ENCODE measurements at regions not wholly inside any gene's neighbourhood (a gene's known extent, or its start where the extent isn't known, plus 50 kb on each side); places are given as distances from the start of the nearest gene placed in this dataset.
A peak's percentile ranks its signal among the peaks of the same experiment; 100 is the strongest.

DNA sequence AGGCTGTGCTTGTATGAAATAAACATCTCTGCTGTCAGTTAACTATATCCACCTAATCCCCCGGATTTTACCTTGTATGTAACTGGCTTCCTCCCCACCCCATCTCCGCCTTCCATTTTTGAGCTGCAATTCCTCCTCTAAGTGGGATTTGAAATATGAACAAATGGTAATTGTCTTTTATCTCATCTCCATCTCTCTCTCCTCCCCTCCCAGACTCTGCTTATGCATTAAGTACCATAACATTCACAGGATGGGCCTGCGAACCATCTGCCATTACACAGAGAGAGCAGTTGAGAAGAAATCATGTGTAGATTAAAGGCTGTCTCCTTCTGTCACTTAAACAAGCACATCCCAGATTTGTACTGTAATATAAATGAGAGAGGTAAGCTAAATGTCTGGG is 1169.9 kb downstream of the TYW1 start:
- Histone ChIP-seq H3K4me2 (no peak overlapping the region), H3K9ac (no peak overlapping the region), H3K4me1 (ENCODE audit: low read depth, poor library complexity, severe bottlenecking) (no peaks in the 10 kb centered on the region), H3K27ac (no peak overlapping the region), H3K36me3 (ENCODE audit: insufficient read depth) (no peaks in the 10 kb centered on the region), H3K4me3 (IDR thresholded peaks at IDR 0.05; ENCODE audit: insufficient read depth, low read depth, low read length) (no peak overlapping the region), H4K20me1 (ENCODE audit: insufficient read depth) (no peaks in the 10 kb centered on the region), H3K79me2 (ENCODE audit: insufficient read depth, low read depth) (no peaks in the 10 kb centered on the region), H2AFZ (ENCODE audit: low read depth) (no peak overlapping the region), H3K27me3 (ENCODE audit: insufficient read depth, low read depth) (no peaks in the 10 kb centered on the region)
- TF ChIP-seq CTCF (conservative IDR thresholded peaks at IDR 0.05; ENCODE audit: low read depth, low read length), result no peak

DNA sequence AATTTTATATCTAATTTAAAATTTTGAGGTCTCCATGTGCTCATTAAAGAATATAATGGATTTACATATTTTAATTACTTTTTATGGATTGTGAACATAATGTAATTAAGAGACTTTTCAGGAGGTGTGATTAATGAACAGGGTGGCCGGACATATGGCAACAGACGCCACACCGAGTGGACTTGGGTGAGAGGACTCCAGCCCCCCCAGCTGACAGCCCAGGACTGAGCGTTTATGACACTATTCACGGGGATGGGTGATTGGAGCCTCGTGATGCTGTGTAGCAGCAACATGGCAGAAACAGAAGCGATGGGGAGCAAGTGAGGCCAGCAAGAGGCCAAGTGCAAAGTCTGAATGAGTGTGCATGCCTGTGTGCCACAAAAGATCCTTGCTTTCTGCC is 1176.9 kb downstream of the TYW1 start:
- Histone ChIP-seq H3K9ac (no peak overlapping the region), H3K27me3 (ENCODE audit: insufficient read depth, low read depth) (no peaks in the 10 kb centered on the region), H3K27ac (no peak overlapping the region), H3K36me3 (ENCODE audit: insufficient read depth) (no peaks in the 10 kb centered on the region), H3K4me2 (no peak overlapping the region), H3K4me3 (IDR thresholded peaks at IDR 0.05; ENCODE audit: insufficient read depth, low read depth, low read length) (no peak overlapping the region), H3K79me2 (ENCODE audit: insufficient read depth, low read depth) (no peaks in the 10 kb centered on the region), H3K4me1 (ENCODE audit: low read depth, poor library complexity, severe bottlenecking) (no peaks in the 10 kb centered on the region), H4K20me1 (ENCODE audit: insufficient read depth) (no peaks in the 10 kb centered on the region), H2AFZ (ENCODE audit: low read depth) (no peak overlapping the region)
- TF ChIP-seq CTCF (conservative IDR thresholded peaks at IDR 0.05; ENCODE audit: low read depth, low read length), result no peak

GRCh38 chr7:68176974-68177373 is 1180.3 kb downstream of the TYW1 start:
- Histone ChIP-seq H3K9ac (no peak overlapping the region), H4K20me1 (ENCODE audit: insufficient read depth) (no peaks in the 10 kb centered on the region), H3K79me2 (ENCODE audit: insufficient read depth, low read depth) (no peaks in the 10 kb centered on the region), H3K4me3 (IDR thresholded peaks at IDR 0.05; ENCODE audit: insufficient read depth, low read depth, low read length) (no peak overlapping the region), H3K27me3 (ENCODE audit: insufficient read depth, low read depth) (no peaks in the 10 kb centered on the region), H3K4me1 (ENCODE audit: low read depth, poor library complexity, severe bottlenecking) (no peaks in the 10 kb centered on the region), H3K36me3 (ENCODE audit: insufficient read depth) (no peaks in the 10 kb centered on the region), H3K27ac (no peak overlapping the region), H2AFZ (ENCODE audit: low read depth) (no peak overlapping the region), H3K4me2 (no peak overlapping the region)
- peak; percentile 84 for TF ChIP-seq CTCF (conservative IDR thresholded peaks at IDR 0.05; ENCODE audit: low read depth, low read length)

DNA sequence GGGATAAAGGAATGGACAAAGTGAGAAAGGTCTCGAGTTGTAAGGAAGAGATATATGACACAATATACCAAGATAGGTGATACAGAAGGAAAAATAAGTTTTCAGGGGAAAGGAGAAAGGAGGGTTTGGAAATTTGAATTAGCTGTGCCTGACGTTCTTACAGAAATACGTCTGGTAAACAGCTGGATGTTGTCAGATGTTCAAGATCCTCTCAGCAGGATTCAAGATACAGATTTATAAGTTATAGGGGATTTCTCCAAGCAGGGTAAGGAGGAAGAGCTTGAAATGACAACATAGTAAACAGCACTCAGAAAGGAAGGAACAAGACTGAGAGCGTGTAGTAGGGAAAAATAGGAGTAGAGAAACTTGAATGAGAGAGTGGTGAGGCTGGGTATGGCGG is 1184.1 kb downstream of the TYW1 start:
- Histone ChIP-seq H3K4me1 (ENCODE audit: low read depth, poor library complexity, severe bottlenecking) (no peaks in the 10 kb centered on the region), H2AFZ (ENCODE audit: low read depth) (no peak overlapping the region), H4K20me1 (ENCODE audit: insufficient read depth) (no peaks in the 10 kb centered on the region), H3K4me3 (IDR thresholded peaks at IDR 0.05; ENCODE audit: insufficient read depth, low read depth, low read length) (no peak overlapping the region), H3K4me2 (no peak overlapping the region), H3K27me3 (ENCODE audit: insufficient read depth, low read depth) (no peaks in the 10 kb centered on the region), H3K9ac (no peak overlapping the region), H3K27ac (no peak overlapping the region), H3K79me2 (ENCODE audit: insufficient read depth, low read depth) (no peaks in the 10 kb centered on the region), H3K36me3 (ENCODE audit: insufficient read depth) (no peaks in the 10 kb centered on the region)
- TF ChIP-seq CTCF (conservative IDR thresholded peaks at IDR 0.05; ENCODE audit: low read depth, low read length), result no peak

GRCh38 chr7:68183176-68183575 is 1186.5 kb downstream of the TYW1 start:
- Histone ChIP-seq H3K36me3 (ENCODE audit: insufficient read depth) (no peaks in the 10 kb centered on the region), H3K27ac (no peak overlapping the region), H4K20me1 (ENCODE audit: insufficient read depth) (no peaks in the 10 kb centered on the region), H3K79me2 (ENCODE audit: insufficient read depth, low read depth) (no peaks in the 10 kb centered on the region), H2AFZ (ENCODE audit: low read depth) (no peak overlapping the region), H3K27me3 (ENCODE audit: insufficient read depth, low read depth) (no peaks in the 10 kb centered on the region), H3K4me3 (IDR thresholded peaks at IDR 0.05; ENCODE audit: insufficient read depth, low read depth, low read length) (no peak overlapping the region), H3K9ac (no peak overlapping the region), H3K4me1 (ENCODE audit: low read depth, poor library complexity, severe bottlenecking) (no peaks in the 10 kb centered on the region), H3K4me2 (no peak overlapping the region)
- no peak for TF ChIP-seq CTCF (conservative IDR thresholded peaks at IDR 0.05; ENCODE audit: low read depth, low read length)
